ENCODE measurements at regions not wholly inside any gene's neighbourhood (a gene's known extent, or its start where the extent isn't known, plus 50 kb on each side); places are given as distances from the start of the nearest gene placed in this dataset.
"Not testable (repeated sequence)": the region's sequence is repeated elsewhere in the genome, so short reads cannot be mapped to it uniquely, and the experiment has no call there.

- DNase-seq (ENCODE audit: low read depth), result no peak
Measured at GRCh38 chr1:234823191-234824176, 213.5 kb upstream of the IRF2BP2 start.

DNA sequence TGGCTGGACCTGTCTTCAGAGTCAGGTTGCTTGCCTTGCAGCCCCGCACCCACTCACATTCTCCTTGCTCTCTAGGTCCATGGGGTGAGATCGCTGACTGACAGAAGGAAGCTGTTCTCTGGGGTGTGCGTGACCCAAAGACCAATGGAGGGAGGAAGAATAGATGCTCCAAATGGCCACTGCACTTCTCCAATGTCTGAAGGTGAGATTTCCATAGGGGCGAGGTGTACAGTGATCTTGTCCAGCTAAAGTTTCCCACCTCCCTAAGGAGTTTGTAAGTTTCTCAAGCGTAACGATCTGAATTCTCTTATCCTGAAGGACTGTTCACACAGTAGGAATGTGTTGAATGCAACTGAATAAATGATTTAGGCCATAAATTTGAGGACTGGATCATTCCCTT, 211.9 kb upstream of the IRF2BP2 start:
- no peak for DNase-seq (ENCODE audit: low read depth)

DNA sequence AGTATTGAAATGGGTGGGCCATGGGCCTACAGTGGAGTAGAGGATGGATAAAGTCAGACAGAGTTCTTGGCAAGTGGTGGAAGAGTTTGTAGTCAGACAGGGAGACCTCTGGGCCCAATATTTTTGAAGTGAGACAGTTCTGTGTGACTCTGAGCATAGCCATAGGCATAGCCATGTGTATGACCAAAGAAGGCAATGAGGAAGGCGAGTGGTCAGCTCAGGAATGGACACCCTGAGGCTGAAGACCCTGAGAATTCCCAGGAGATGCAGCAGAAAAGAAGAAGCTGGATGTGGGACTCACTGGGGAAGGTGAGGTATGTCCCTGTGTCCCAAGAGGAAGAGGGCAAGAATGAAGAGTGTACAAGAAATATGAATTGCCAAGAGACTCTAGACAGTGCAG, 210.6 kb upstream of the IRF2BP2 start:
- no peak for DNase-seq (ENCODE audit: low read depth)

DNA sequence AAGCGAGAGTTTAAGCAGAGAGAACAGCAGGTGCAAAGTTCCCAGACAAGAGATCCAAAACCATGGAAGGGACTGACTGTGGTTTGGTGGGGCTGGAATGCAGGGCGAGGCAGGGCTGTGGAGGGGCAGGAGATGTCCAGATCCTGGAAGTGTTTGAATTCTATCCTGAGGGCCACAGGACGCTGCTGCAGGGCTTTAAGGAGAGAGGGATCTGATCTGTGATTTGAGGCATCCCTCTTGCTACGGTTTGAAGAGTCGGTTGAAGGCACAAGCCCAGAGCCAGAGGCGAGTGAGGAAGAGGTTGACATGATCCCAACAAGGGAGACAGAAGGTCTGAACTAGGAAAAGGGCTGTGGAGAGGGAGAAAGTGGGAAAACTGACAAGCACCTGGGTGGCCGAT, 209.9 kb upstream of the IRF2BP2 start:
- DNase-seq (ENCODE audit: low read depth), result not testable (repeated sequence)

DNA sequence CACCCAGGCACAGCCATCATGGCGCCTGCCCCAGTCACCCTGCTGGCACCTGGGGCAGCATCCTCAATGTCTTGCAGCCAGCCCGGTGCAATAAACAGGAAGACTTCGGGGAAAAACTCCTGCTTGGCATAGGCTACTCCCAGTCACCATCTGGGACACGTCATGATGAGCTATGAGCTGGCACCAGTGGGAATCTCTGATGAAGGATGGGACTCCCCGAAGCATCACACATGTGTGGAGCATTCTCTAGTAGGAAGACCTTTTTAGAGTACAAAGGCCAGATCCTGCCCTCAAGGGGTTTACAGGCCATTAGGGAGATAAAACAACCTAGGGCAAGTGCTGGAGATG, 208.0 kb upstream of the IRF2BP2 start:
- not testable (repeated sequence) for DNase-seq (ENCODE audit: low read depth)

GRCh38 chr1:234817313-234818039, 207.5 kb upstream of the IRF2BP2 start:
- not testable (repeated sequence) for DNase-seq (ENCODE audit: low read depth)

DNA sequence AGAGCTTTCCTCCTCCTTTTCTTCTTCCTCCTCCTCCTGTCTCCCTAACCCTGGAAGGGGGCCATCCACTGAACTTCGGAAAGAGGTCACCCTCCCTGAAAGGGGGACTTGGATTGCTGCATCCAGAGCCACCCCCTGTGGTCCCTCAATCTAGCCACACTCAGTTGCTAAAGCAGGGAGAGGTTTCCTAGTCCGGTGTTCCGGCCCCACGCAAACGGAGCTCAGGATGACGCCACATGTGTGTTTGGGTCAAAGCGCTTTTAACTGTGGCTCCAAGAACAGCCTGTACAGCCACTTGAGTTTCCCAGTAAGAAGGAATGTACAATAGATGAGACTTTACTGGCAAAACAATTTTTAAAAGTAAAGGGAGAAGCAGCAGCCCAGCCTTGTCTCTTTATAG, 206.9 kb upstream of the IRF2BP2 start:
- peak; percentile 47 for DNase-seq (ENCODE audit: low read depth)

- DNase-seq (ENCODE audit: low read depth), result not testable (repeated sequence)
Measured at GRCh38 chr1:234816186-234816851, 206.3 kb upstream of the IRF2BP2 start.

- DNase-seq (ENCODE audit: low read depth), result not testable (repeated sequence)
Measured at GRCh38 chr1:234815295-234815815, 205.4 kb upstream of the IRF2BP2 start.

DNA sequence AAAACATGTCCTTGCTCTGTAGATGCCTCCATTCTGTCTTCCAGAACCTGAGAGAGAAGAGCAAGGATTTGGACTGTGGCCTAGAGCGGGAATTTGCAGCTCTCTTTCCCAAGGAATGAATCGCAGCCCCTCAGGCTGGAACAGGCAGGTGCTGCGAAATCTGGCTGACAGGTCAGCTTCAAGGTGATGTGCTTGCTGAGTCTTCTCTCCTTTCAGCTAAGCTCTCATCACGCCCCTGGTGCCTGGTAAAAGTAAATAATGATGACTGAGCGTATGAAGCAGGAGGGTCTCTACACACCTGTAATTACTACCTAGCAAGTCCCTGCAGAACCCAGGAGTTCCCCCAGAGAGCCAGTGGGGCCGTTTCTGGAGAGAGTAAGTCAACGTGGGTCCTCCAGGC, 204.3 kb upstream of the IRF2BP2 start:
- DNase-seq (ENCODE audit: low read depth), result not testable (repeated sequence)

GRCh38 chr1:234811824-234812223, 201.8 kb upstream of the IRF2BP2 start:
- peak; percentile 92 for DNase-seq (ENCODE audit: low read depth)

DNA sequence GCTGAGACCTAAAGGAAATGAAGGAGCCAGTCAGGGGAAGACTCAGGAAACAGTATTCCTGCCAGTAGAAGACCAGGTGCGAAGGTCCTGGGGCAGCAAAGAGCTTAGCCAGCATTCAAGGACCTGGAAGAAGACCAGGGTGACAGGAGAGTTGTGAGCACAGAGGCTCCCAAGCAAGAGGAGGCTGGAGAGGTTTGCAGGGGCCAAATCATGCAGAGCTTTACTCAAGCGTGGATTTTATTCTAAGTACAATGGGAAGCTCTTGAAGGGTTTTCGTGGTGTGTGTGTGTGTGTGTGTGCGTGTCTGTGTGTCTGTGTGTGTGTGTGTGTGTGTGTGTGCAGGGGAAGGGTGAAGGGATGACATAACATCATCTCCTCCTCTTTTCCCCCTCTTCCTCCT, 200.7 kb upstream of the IRF2BP2 start:
- DNase-seq (ENCODE audit: low read depth), result not testable (repeated sequence)

GRCh38 chr1:234809854-234810245, 199.9 kb upstream of the IRF2BP2 start:
- not testable (repeated sequence) for DNase-seq (ENCODE audit: low read depth)

- peak; percentile 34 for DNase-seq (ENCODE audit: low read depth)
Measured at GRCh38 chr1:234808943-234809853, 199.2 kb upstream of the IRF2BP2 start.

DNA sequence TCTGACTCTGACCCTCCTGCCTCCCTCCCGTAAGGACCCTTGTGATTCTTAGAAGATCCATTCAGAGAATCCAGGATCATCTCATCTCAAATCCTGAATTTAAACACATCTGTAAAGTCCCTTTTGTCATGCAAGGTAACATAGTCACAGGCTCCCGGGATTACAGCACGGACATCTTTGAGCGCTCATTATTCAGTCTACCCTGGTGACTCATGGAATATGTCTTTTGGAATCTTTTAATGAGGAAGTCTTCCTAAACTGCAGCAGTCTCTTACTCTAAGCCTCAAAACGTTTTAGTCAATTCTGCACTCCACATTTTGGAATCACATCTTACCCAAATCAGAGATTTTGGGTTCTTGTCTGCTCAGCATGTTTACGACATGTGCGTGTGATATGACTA, 198.5 kb upstream of the IRF2BP2 start:
- DNase-seq (ENCODE audit: low read depth), result not testable (repeated sequence)

DNA sequence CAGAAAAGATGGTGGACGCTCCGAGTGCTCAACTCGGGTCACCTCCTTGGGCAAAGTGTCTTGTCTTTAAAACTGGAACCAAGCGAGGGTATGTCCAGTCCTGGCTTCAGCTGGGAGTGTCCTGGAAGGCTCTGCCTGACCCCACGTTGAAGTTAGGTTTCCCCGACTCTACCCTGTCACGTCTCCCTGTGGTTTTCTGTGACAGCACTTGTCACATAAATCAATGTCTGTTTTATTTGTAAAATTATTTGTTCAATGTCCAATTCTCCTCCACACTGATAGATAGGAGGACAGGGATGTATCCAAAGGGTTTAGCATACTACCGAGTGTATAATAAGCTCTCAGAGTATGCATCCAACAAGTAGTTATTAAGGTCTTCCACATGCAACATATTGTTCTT, 197.7 kb upstream of the IRF2BP2 start:
- not testable (repeated sequence) for DNase-seq (ENCODE audit: low read depth)

DNA sequence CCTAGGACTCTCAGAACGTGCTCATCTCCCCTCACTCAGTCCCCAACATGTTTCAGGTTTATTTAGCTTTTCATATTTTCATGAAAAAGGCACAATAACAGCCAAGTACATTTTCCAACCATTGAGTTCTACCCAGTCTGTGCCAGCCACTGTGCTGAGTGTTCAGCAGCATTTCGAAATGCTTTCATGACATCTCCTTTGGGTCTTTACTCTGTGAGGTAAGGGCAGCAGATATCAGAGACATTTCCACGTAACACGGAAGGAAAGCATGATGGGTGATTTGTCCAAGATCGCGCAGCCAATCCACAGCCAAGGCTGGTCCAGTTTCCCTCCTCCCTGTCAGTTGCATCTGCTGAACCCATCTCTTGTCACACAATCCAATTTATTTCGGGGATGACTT, 192.6 kb upstream of the IRF2BP2 start:
- not testable (repeated sequence) for DNase-seq (ENCODE audit: low read depth)

GRCh38 chr1:234801636-234802035, 191.7 kb upstream of the IRF2BP2 start:
- DNase-seq (ENCODE audit: low read depth), result not testable (repeated sequence)

DNA sequence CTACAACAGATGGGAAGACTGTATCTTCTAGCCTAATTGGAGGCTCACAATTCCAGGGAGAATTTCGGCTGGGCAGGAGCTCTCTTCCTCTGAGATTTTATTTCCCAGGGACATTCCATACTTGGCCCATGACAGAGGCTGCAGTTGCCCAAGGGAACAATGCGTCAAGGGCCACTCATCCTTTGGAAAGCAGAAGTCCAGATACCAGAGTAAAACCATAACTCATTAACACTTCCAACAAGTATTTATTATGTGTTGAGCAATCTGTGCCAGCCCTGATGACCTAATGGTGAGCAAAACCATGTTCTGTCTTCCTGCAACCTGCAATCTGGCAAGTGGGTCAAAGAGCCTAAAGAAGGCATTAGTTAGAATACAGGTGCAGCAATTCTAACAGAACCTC, 191.2 kb upstream of the IRF2BP2 start:
- DNase-seq (ENCODE audit: low read depth), result not testable (repeated sequence)

DNA sequence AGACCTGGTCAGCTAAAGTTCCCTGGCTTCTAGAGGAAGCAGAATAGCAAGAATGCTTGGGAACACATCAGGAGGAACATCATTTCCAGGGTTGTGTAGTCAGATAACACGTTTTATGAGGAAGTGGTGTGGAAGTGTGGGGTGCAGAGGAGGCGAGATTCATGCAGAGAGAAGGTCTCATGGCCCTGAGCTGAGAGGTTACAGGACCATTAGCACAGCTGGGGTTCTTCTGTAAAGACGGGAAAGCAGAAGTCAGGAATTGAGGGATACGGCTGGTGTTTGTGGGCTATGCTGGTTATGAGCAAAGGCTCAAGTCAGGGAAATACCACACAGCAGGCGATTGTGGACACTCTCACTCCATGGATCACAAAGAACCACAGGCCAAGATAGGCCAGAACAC, 190.6 kb upstream of the IRF2BP2 start:
- DNase-seq (ENCODE audit: low read depth), result not testable (repeated sequence)

- not testable (repeated sequence) for DNase-seq (ENCODE audit: low read depth)
Measured at GRCh38 chr1:234799021-234799689, 189.2 kb upstream of the IRF2BP2 start.
